HepG2 (cell line): ENCODE measurements at regions not wholly inside any gene's neighbourhood (a gene's known extent, or its start where the extent isn't known, plus 50 kb on each side); places are given as distances from the start of the nearest gene placed in this dataset.

Experiments used
- ATAC-seq: fragments of 200-7000 bp; cut with Tn5 transposase; 3 replicates; pipeline ENCODE4 v1.9.1; 2020; ENCODE audit warnings: mild to moderate bottlenecking, moderate library complexity
- BruUV-seq: library from RNA; stranded (reverse); fragments of 400-500 nt; replicated peaks from 2 replicates; lab custom pipeline; 2021; lab: Mats Ljungman, UMichigan
- CTCF ChIA-PET: fragments of 300-600 bp; formaldehyde crosslinking; extraction: SDS; loops from one replicate; lab custom pipeline; 2021; ENCODE audit warnings: low total read pairs, inconsistent platforms, low intra/inter-chr PET ratio; lab: Yijun Ruan, JAX
- POLR2A ChIA-PET: fragments of 350-600 bp; sonication (Branson Sonifier 250); formaldehyde crosslinking; loops from one replicate; lab custom pipeline; 2020; ENCODE audit warnings: antibody characterized with exemption, inconsistent platforms; lab: Yijun Ruan, JAX
- DNase-seq: peaks from one replicate; pipeline ENCODE4 v3.0.0-alpha.2; 2015; ENCODE audit warnings: low spot score
- FAIRE-seq: peaks from 3 replicates; lab custom pipeline; 2011; peaks lifted over from hg19 to GRCh38; lab: Jason Lieb, UNC
- H2AFZ ChIP-seq: one replicate; pipeline ENCODE4 v1.6.1; 2011; ENCODE audit warnings: low read length, inconsistent platforms
- H3K27ac ChIP-seq: fragments of 300-600 bp; 3 replicates; pipeline ENCODE4 v1.8.0; 2011; ENCODE audit warnings: mixed run types, mild to moderate bottlenecking, mixed read lengths, low read length, inconsistent platforms; ENCODE audit not compliant: insufficient read depth; ENCODE audit errors: extremely low read length
- H3K27me3 ChIP-seq, 2 experiments: fragments of 200-600 bp in 1 of 2; 2 replicates in 1 of 2; 3 replicates in 1 of 2; pipeline versions ENCODE4 v1.6.0 to v1.8.0; 2011; ENCODE audit warnings: low read length in 2 of 2, mild to moderate bottlenecking in 2 of 2, moderate library complexity in 2 of 2, inconsistent platforms in 1 of 2; ENCODE audit not compliant: insufficient read depth in 2 of 2, control insufficient read depth in 1 of 2
- H3K36me3 ChIP-seq, 2 experiments: fragments of 200-600 bp in 1 of 2; replicated peaks in 1 of 2; 2 replicates in 1 of 2; 3 replicates in 1 of 2; pipeline versions ENCODE4 v1.5.1 to v1.8.0; 2011; ENCODE audit warnings: low read length in 2 of 2, inconsistent platforms in 1 of 2; ENCODE audit not compliant: insufficient read depth in 2 of 2, control insufficient read depth in 1 of 2
- H3K4me1 ChIP-seq: 2 replicates; pipeline ENCODE4 v1.5.1; 2012; ENCODE audit warnings: low read length, inconsistent platforms; ENCODE audit not compliant: insufficient read depth
- H3K4me2 ChIP-seq: 2 replicates; pipeline ENCODE4 v1.6.0; 2011; ENCODE audit warnings: low read depth, low read length, inconsistent platforms
- H3K4me3 ChIP-seq, 3 experiments: fragments of 200-600 bp in 1 of 3; sonication (generic), shearing (Covaris generic) in 1 of 3; replicated peaks in 1 of 3; 2 replicates each; pipeline ENCODE4 v1.5.1; 2011 to 2016; ENCODE audit warnings: low read length in 3 of 3, inconsistent platforms in 2 of 3, low read depth in 2 of 3, mild to moderate bottlenecking in 2 of 3, control low read depth in 1 of 3, mixed read lengths in 1 of 3; ENCODE audit not compliant: insufficient read depth in 1 of 3
- H3K79me2 ChIP-seq: one replicate; pipeline ENCODE4 v1.6.1; 2011; ENCODE audit warnings: low read length, inconsistent platforms; ENCODE audit not compliant: insufficient read depth
- H3K9ac ChIP-seq: 2 replicates; pipeline ENCODE4 v1.6.0; 2011; ENCODE audit warnings: mild to moderate bottlenecking, low read depth, low read length, inconsistent platforms; ENCODE audit not compliant: insufficient read depth
- H3K9me3 ChIP-seq: 2 replicates; pipeline ENCODE4 v1.5.1; 2012; ENCODE audit warnings: mild to moderate bottlenecking, low read length
- H4K20me1 ChIP-seq: 2 replicates; pipeline ENCODE4 v1.6.0; 2011; ENCODE audit warnings: inconsistent platforms, mild to moderate bottlenecking, low read length, moderate library complexity; ENCODE audit not compliant: insufficient read depth
- CBFB ChIP-seq: sonication (generic); formaldehyde crosslinking; IDR thresholded peaks from 2 replicates; pipeline ENCODE4 v1.4.0; 2020; ENCODE audit warnings: missing genetic modification reagents
- CHCHD3 ChIP-seq: sonication (generic); formaldehyde crosslinking; IDR thresholded peaks from 2 replicates; pipeline ENCODE4 v1.8.0; 2022; ENCODE audit warnings: mild to moderate bottlenecking, missing genetic modification reagents, moderate library complexity
- EHMT2 ChIP-seq: fragments of 200-600 bp; sonication (generic); IDR thresholded peaks from 2 replicates; pipeline ENCODE4 v1.7.0; 2017; ENCODE audit warnings: antibody characterized with exemption, low read depth, low read length, borderline replicate concordance
- GABPA ChIP-seq, 2 experiments: IDR thresholded peaks; 2 replicates each; pipeline ENCODE4 v1.6.1; 2011 to 2016; ENCODE audit warnings: low read depth in 2 of 2, low read length in 1 of 2, missing biosample characterization in 1 of 2, missing genetic modification characterization in 1 of 2
- MYNN ChIP-seq: sonication (generic); formaldehyde crosslinking; IDR thresholded peaks from 2 replicates; pipeline ENCODE4 v1.4.0; 2020; ENCODE audit warnings: mild to moderate bottlenecking, low read depth, missing genetic modification reagents
- NRL ChIP-seq: sonication (generic); formaldehyde crosslinking; IDR thresholded peaks from 2 replicates; pipeline ENCODE4 v1.5.0; 2020; ENCODE audit warnings: missing genetic modification reagents, mild to moderate bottlenecking, moderate library complexity, borderline replicate concordance
- POGZ ChIP-seq: sonication (generic); formaldehyde crosslinking; IDR thresholded peaks from 2 replicates; pipeline ENCODE4 v1.4.0; 2020; ENCODE audit warnings: mild to moderate bottlenecking, missing genetic modification reagents
- SAFB2 ChIP-seq: sonication (generic); formaldehyde crosslinking; IDR thresholded peaks from 2 replicates; pipeline ENCODE4 v1.5.1; 2020; ENCODE audit warnings: missing genetic modification reagents, low read depth, mild to moderate bottlenecking, borderline replicate concordance
- TSC22D2 ChIP-seq: sonication (generic); formaldehyde crosslinking; IDR thresholded peaks from 2 replicates; pipeline ENCODE4 v1.5.1; 2020; ENCODE audit warnings: missing genetic modification reagents, mild to moderate bottlenecking, borderline replicate concordance
- ZFP41 ChIP-seq: sonication (generic); formaldehyde crosslinking; IDR thresholded peaks from 2 replicates; pipeline ENCODE4 v1.4.0; 2020; ENCODE audit warnings: mild to moderate bottlenecking, missing genetic modification reagents, borderline replicate concordance
- ZFP82 ChIP-seq: sonication (generic); formaldehyde crosslinking; IDR thresholded peaks from 2 replicates; pipeline ENCODE4 v1.5.1; 2020; ENCODE audit warnings: mild to moderate bottlenecking, missing genetic modification reagents, borderline replicate concordance
- ZFX ChIP-seq: sonication (generic); formaldehyde crosslinking; IDR thresholded peaks from 2 replicates; pipeline ENCODE4 v1.4.0; 2020; ENCODE audit warnings: mild to moderate bottlenecking, low read depth, missing genetic modification reagents, moderate library complexity
- ZNF563 ChIP-seq: sonication (generic); formaldehyde crosslinking; IDR thresholded peaks from 2 replicates; pipeline ENCODE4 v1.8.0; 2022; ENCODE audit warnings: mild to moderate bottlenecking, moderate library complexity, missing genetic modification reagents
- ZNF619 ChIP-seq: sonication (generic); formaldehyde crosslinking; IDR thresholded peaks from 2 replicates; pipeline ENCODE4 v1.4.0; 2020; ENCODE audit warnings: mild to moderate bottlenecking, missing genetic modification reagents
- WGBS: methylation state at CpG from one replicate; pipeline ENCODE4 v1.1.6; 2017; ENCODE audit warnings: low lambda C conversion rate; 5-methylcytosine and 5-hydroxymethylcytosine counted together
- in situ Hi-C: cut with HindIII; loops from 2 replicates; pipeline ENCODE4 v1.10.0; 2017; ENCODE audit warnings: low pct_unique_long_range_greater_than_20kb; ENCODE audit not compliant: extremely low pct_ligation_motif_present
- intact Hi-C: fragments of 100-400 bp; cut with micrococcal nuclease; formaldehyde crosslinking; loops from one replicate; pipeline ENCODE4 v1.10.0; 2022; ENCODE audit not compliant: unreplicated experiment
- TF ChIP-seq, protein P1 (sequence below): sonication (generic); formaldehyde crosslinking; IDR thresholded peaks from 2 replicates; pipeline ENCODE4 v1.4.0; 2020; ENCODE audit warnings: mild to moderate bottlenecking, missing genetic modification reagents
- TF ChIP-seq, protein P2 (sequence below): sonication (generic); formaldehyde crosslinking; IDR thresholded peaks from 2 replicates; pipeline ENCODE4 v1.9.0; 2021; ENCODE audit warnings: missing genetic modification reagents, borderline replicate concordance

DNA sequence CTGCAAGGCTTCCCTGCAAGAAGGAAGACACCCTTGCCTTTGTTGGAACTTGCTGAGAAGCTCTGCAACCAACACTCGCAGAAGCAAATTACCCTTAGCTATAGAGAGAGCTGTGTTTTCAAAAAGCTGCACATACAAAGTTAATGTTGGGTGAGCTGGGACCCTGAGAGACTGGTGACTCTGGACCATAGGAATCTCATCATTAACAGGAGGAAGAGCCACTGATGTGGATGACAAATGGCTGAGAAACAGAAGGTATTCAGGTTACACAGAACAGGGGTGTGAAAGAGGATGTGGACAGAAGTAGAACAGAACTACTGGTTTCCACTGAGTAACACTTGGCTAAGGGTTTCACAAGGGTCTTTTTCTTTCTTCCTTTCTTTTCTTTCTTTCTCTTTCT lies 493.5 kb downstream of the IRX1 start:
- ATAC-seq (no peak), DNase-seq (no peak), FAIRE-seq (no peak)
- no peaks in the 10 kb centered on the region for H4K20me1 ChIP-seq
- H3K27me3 ChIP-seq, result no peaks in the 10 kb centered on the region
- ChIA-PET POLR2A (no interaction called here), CTCF (no interaction called here)
- in situ Hi-C loops (no loop called here), intact Hi-C loops (no loop called here)
- H3K36me3 ChIP-seq, result no peaks in the 10 kb centered on the region; a peak in 1 of 5 replicates
- H2AFZ ChIP-seq, result no peak overlapping the region
- H3K79me2 ChIP-seq, result no peaks in the 10 kb centered on the region
- H3K27ac ChIP-seq, result no peak overlapping the region
- peaks cover 88% of the 10 kb centered on the region for H3K9me3 ChIP-seq
- no peak overlapping the region for H3K4me2 ChIP-seq
- 0% methylated on average over 1 of the region's 1 CpG for WGBS
- TF ChIP-seq MYNN (CRISPR knock-in tag) (no peak), CHCHD3 (no peak), ZFP41 (CRISPR knock-in tag) (no peak), NRL (no peak), GABPA (IDR thresholded peaks at IDR 0.05; ENCODE audit: low read depth, low read length) (no peak), GABPA (CRISPR knock-in tag; IDR thresholded peaks at IDR 0.05; ENCODE audit: low read depth) (no peak), SAFB2 (no peak)
- H3K9ac ChIP-seq, result no peak overlapping the region
- BruUV-seq, result no TSS peak
- no peaks in the 10 kb centered on the region for H3K4me1 ChIP-seq
- H3K4me3 ChIP-seq, result no peak overlapping the region

- H3K4me3 ChIP-seq, result no peak overlapping the region
- H4K20me1 ChIP-seq, result no peaks in the 10 kb centered on the region
- FAIRE-seq (no peak), DNase-seq (no peak), ATAC-seq (no peak)
- H3K9me3 ChIP-seq, result peaks cover 78% of the 10 kb centered on the region
- CTCF ChIA-PET, result no interaction called here
- no peaks in the 10 kb centered on the region for H3K79me2 ChIP-seq
- no peaks in the 10 kb centered on the region for H3K36me3 ChIP-seq
- no peak overlapping the region for H3K9ac ChIP-seq
- H3K4me1 ChIP-seq, result no peaks in the 10 kb centered on the region
- H3K4me2 ChIP-seq, result no peak overlapping the region
- H3K27ac ChIP-seq, result no peak overlapping the region
- POLR2A ChIA-PET, result no interaction called here
- intact Hi-C loops (no loop called here), in situ Hi-C loops (no loop called here)
- BruUV-seq, result no TSS peak
- 32% methylated on average over 15 of the region's 15 CpGs for WGBS
- no peaks in the 10 kb centered on the region for H3K27me3 ChIP-seq
- H2AFZ ChIP-seq, result no peak overlapping the region
- TF ChIP-seq ZFX (CRISPR knock-in tag) (no peak), POGZ (no peak), ZNF619 (CRISPR knock-in tag) (no peak), TSC22D2 (CRISPR knock-in tag) (no peak), ZNF563 (no peak), CBFB (CRISPR knock-in tag) (no peak), EHMT2 (no peak), ZFP82 (CRISPR knock-in tag) (no peak)
- TF ChIP-seq, protein P1, sequence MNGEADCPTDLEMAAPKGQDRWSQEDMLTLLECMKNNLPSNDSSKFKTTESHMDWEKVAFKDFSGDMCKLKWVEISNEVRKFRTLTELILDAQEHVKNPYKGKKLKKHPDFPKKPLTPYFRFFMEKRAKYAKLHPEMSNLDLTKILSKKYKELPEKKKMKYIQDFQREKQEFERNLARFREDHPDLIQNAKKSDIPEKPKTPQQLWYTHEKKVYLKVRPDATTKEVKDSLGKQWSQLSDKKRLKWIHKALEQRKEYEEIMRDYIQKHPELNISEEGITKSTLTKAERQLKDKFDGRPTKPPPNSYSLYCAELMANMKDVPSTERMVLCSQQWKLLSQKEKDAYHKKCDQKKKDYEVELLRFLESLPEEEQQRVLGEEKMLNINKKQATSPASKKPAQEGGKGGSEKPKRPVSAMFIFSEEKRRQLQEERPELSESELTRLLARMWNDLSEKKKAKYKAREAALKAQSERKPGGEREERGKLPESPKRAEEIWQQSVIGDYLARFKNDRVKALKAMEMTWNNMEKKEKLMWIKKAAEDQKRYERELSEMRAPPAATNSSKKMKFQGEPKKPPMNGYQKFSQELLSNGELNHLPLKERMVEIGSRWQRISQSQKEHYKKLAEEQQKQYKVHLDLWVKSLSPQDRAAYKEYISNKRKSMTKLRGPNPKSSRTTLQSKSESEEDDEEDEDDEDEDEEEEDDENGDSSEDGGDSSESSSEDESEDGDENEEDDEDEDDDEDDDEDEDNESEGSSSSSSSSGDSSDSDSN, result no peak
- TF ChIP-seq, protein P2, sequence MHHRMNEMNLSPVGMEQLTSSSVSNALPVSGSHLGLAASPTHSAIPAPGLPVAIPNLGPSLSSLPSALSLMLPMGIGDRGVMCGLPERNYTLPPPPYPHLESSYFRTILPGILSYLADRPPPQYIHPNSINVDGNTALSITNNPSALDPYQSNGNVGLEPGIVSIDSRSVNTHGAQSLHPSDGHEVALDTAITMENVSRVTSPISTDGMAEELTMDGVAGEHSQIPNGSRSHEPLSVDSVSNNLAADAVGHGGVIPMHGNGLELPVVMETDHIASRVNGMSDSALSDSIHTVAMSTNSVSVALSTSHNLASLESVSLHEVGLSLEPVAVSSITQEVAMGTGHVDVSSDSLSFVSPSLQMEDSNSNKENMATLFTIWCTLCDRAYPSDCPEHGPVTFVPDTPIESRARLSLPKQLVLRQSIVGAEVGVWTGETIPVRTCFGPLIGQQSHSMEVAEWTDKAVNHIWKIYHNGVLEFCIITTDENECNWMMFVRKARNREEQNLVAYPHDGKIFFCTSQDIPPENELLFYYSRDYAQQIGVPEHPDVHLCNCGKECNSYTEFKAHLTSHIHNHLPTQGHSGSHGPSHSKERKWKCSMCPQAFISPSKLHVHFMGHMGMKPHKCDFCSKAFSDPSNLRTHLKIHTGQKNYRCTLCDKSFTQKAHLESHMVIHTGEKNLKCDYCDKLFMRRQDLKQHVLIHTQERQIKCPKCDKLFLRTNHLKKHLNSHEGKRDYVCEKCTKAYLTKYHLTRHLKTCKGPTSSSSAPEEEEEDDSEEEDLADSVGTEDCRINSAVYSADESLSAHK (CRISPR knock-in tag), result no peak
These were observed 497.6 kb downstream of the IRX1 start for GRCh38 chr5:4093236-4093635.
